Amniotic stem cell (primary cell): ENCODE measurements at regions not wholly inside any gene's neighbourhood (a gene's known extent, or its start where the extent isn't known, plus 50 kb on each side); places are given as distances from the start of the nearest gene placed in this dataset.
"Not testable (repeated sequence)": the region's sequence is repeated elsewhere in the genome, so short reads cannot be mapped to it uniquely, and the experiment has no call there.

Source experiments
- DNase-seq: peaks from one replicate; lab custom pipeline; 2025; lab: John Stamatoyannopoulos, UW

DNA sequence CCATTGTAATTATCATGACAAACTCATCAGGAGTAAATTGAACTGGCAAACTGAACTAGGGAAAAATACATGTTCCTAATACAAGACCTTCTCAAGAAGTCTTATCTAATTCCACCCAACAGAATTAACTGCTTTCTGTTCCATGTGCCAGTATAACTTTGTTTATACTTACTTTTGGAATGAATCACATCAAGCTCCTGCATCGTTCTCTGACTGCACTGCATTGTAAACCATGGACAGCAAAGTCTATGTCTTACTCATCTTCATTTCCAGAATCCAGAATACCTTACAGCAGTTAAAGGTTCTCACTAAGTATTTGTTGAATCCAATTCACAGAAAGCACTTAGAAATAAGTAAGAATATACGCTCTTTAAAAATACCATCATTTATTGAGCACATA, 102.8 kb downstream of the PLK2 start:
- no peak for DNase-seq

DNA sequence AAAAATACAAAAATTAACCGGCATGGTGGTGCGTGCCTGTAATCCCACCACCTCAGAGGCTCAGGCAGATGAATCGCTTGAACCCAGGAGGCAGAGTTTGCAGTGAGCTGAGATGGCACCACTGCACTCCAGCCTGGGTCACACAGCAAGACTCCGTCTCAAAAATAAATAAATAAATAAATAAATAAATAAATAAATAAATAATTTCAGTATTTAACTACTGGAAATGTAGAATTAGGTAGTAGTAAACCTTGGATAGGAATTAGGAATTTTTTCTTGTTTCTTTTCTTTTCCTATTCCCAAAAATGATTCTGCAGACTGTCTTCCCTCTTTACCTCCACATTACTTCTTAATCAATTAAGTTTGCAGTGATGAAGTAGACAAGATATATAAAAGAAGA, 103.2 kb downstream of the PLK2 start:
- no peak for DNase-seq

DNA sequence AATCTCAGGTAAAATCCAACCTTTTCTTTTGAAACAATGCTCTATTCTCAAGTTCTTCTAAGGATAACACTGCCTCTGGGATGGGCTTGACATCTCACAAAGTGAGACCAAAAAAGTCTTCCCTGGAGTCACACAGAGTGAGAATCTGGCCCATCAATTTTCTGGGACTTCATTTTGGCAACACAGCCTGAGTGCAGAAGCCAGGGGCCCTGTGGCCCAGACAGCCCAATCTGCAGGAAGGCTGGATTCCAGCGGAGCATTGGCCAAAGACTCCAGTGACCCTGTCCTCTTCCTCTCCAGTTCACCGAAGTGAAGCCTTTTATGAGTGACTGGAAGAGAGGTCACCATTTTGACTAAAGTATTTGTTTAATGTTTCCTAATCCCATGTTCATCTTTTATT, 105.1 kb downstream of the PLK2 start:
- DNase-seq = no peak

DNA sequence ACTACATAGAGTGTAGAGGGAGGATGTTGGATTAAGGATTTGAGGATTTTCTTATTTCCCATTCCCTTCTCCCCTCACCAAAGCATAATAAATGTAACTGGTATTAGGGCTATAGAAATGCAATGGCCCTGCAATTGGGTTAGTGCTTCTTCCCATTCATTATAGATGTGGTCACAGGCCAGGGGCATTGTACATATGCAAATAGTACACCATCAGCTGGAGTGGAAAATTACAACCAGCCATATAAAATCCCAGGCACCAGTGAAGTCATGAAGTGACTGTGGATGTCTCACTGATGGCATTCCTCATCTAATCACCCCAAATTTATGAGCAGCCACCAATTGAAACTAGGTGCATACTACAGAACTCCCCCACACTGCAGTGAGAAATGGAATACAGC, 105.9 kb downstream of the PLK2 start:
- no peak for DNase-seq

DNA sequence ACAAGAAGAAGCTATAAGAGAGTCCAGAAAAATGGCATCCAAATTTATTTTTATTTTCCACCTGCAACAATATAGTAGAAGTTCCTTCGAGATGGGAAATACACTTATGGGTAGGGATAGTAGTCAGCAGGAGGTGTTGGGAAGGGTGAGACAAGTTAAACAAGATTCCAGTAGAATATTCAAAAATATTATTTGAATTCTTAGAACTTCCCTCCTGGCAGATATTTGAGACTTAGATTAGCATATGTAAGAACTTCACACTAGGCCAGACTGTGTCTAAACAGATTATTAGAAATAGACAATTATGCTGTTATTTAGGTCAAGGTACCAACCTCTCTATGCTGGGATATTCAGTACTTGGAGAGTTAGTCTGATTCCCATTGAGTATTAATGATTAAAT, 108.7 kb downstream of the PLK2 start:
- DNase-seq = no peak

DNA sequence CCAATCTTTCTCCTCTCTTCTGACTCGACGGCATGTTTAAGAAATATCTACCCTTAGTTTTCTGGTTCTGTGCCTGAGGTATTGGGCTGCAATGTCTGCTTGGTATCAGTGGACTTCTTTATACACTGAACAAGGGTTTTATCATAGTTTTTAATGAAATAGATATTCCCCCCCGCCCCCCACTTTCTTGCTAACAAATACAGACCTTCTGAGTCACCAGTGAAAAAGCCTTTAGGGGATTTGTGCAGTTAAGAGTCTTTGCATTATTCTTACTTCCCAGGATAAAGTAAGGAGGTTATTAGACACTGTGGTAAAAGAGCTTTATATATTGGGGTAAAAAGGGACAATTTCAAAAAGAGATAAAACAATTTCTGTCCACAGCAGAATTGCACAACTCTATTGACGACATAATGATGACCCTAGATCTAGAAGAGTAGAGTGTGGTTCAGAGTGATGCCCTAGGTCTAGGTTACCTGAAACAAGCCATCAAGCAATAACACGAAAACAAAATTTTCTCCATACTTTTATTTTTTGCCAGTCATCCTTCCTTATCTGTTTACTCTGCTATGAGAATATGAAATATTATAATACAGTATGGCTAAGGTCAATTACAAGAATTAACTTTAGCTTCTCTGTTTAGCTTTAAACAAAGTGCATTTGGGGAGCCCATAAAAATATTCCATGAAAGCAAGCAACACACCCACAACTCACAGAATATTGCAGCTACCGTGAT, 110.7 kb downstream of the PLK2 start:
- DNase-seq = no peak

DNA sequence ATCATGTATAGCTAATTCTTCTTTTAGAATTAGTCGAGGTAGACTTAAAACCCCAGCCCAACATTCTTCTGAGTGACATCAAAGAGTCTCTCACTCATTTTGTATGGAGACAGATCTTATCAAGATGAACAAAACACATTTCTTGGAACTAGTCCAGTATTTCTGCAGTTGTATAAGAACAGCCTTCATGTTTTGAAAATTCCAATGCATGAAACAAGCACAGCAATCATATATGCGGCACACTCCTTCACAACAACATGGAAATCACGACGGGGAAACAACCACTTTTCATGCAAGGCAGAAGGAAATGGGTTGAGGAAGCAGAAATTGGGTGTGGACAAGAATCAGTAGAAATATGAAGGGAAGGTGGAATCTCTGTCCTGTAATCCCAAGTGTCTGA, 113.8 kb downstream of the PLK2 start:
- no peak for DNase-seq

DNA sequence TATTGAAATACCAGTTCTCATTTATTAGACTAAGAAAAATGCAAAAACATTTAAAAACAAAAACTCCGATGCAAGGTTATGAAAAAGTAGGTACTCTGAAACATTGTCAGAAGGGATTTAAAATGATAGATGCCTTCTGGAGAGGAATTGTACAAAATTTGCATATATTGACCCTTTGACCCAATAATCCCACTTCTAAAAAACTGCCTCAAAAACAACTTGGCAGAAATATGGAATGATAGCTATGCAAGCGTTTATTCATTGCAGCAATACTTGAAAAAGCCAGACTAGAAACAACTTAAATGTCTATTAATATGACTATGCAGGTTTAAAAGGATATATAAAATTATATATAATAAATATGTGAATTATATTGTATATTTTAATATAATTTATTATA, 118.4 kb downstream of the PLK2 start:
- DNase-seq = no peak

DNA sequence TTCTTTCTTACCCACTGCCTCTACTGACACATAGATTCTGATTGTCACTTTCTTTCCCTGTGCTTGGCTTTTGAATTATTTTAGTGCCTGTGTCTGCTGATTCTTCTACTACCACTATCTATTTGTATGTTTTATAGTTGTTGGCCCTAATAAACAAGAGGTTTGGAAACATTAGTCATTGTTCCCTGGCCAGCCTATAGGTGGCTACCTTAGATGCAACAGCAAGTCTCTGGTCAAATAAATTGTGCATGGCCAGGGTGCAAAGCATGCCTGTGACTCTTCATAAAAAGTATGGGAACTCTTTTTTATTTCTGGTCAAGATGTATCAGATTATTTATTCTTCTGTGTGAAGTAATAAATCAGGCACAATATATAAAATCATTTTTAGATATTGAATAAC, 124.4 kb downstream of the PLK2 start:
- no peak for DNase-seq

DNA sequence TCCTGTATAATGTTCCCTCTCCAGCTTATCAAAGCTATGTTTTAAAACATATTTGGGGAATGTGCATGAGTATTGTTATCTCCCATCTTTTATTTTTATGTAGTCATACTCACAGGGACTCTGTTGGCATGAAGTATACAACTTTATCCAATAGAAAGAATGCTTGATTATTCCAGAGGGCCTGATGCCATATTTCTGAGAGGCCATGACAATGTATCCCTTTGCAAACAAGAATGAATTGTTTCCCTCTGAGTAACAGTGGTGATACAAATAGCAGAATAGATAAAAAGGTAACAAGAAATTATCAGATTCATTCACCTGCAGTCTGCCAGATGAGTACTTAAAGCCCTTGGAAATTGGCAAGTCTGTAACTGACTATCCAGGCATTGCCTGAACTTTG, 125.9 kb downstream of the PLK2 start:
- no peak for DNase-seq

DNA sequence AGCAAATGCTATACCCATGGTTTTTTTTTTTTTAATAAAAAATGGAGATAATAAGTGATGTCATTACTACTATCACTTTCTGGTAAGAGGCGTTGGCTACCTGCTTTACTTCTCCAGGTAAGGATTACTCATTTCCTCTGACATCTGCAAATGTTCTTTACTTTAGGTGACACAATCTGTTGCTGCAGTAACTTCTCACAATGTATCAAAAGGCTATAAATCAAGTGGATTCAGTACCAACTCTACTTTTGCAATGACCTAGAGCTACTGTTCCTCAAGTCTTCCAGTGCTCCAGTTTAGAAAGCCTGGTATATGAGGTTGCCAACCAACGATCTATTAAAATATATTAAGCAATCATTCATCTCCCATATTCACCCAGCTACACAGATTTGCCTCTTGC, 129.1 kb downstream of the PLK2 start:
- no peak for DNase-seq

DNA sequence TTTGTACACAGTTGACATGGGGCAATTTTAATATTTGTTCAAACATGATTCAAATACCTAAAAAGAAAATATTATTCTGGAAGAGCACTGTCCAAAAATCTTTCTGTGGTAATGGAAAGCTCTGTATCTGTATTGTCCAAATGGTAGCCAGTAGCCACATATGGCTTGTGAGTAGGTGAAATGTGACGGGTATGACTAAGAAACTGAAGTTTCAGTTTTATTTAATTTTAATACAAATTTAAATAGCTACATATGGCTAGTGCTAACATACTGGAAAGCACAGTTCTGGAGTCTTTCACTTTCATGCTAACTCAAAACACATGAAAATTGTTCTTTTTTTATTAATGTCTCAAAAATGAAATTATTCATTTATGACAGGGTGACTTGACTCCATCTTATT, 132.6 kb downstream of the PLK2 start:
- DNase-seq = no peak

DNA sequence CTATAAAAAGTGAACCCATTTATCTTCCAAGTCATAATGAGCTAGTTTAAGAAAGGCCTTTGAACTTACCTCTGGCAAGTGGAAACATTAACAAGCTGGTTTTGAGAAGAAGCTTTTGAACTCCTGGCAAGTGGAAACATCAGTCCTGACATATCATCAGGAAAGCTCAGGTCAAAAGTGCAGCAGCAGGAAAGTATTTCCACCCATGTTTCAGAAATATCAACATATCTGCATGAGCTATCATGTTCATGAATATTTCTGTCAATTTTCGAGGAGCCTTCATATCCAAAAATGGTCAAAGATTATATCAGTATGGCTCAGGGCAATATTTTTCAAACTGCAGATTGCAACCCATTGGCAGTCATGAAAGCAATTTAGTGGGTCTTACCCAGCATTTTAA, 133.9 kb downstream of the PLK2 start:
- no peak for DNase-seq

DNA sequence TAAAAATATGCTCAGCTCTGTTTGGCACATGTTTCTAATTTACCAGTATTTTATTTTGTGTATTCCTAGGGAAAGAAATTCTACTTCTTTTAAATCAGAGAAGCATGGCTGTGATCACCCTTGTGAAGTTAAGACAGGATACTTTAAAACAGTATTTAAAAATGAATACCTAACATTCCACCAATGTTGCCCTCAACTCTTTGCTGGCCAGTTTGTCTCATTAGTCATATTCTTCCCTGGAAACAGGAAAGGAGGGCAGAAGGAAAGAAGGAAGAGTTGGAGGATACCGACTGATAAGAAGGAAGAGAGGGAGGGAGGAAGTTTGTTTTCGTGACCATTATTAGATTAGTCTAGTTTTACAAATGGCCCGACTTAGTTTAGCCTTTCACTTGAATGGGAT, 137.4 kb downstream of the PLK2 start:
- DNase-seq = peak; percentile 19

DNA sequence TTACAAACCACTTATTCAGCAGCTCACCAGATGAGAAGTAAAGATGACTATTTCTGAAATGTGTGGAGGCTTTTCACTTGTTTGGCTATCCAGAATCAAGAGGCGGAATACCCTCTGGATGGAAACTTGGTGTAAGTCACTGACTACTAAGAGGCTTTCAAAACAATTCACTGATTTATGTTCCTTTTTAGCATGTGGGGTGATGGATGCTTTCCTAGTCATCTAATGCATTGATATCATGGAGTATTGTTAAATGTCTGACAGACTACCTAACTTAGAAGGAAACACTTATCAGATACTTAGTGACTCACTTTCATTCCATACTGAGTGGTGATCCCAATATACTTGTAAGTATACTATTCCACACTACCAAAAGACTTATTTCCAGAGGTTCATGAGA, 141.4 kb downstream of the PLK2 start:
- DNase-seq = no peak

DNA sequence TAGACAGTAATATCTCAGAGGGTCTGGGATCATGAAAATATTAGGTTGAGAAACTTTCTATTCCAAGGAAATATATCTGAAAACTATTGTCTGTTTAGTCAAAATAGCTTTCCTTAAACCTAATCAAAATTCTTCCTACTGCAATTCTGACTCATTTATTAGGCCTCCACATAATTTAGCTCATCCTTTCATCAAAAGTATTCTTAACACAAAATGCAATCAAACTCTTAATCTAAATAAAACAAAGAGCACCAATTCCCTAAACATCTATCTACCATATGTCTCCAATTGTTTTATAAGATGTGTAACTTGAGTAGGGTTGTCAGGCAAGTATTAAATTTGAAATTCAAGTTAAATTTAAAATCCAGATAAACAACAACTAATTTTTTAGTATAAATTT, 142.1 kb downstream of the PLK2 start:
- DNase-seq = no peak

DNA sequence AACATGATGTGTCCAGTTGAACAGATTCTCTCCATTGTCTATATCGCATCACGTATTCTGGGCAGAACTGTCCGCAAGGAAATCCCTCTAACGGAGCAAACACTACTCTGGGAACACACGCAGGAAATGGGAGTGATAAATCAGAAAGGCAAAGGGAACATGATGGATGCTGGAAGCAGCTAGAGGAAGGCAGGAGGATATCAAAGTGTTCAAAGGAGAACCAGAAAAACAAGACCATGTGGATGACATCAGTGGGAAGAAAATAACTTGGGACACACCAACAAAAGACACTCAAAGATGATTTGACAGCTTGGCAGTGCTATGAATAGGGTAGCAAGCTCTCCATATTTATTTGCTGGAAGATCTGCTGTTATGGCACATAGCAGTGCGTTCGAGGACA, 142.9 kb downstream of the PLK2 start:
- DNase-seq = no peak

DNA sequence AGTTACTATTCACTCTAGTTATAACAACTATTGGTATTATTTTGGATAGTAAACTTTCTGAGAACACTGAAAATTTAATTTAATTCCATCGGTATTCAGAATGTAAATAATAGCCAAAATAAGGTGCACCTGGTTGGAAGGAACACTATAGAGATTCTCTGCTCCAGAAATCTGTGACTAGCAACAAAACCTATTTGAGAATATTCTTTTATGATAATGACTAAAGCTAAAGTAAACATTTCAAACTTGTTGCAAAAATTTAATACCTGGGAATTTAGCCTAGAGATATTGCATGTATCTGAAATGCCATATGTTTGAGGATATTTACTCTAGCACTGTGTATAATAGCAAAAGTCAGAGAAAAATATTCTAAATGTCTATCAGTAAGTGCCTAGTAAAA, 144.1 kb downstream of the PLK2 start:
- DNase-seq = no peak

DNA sequence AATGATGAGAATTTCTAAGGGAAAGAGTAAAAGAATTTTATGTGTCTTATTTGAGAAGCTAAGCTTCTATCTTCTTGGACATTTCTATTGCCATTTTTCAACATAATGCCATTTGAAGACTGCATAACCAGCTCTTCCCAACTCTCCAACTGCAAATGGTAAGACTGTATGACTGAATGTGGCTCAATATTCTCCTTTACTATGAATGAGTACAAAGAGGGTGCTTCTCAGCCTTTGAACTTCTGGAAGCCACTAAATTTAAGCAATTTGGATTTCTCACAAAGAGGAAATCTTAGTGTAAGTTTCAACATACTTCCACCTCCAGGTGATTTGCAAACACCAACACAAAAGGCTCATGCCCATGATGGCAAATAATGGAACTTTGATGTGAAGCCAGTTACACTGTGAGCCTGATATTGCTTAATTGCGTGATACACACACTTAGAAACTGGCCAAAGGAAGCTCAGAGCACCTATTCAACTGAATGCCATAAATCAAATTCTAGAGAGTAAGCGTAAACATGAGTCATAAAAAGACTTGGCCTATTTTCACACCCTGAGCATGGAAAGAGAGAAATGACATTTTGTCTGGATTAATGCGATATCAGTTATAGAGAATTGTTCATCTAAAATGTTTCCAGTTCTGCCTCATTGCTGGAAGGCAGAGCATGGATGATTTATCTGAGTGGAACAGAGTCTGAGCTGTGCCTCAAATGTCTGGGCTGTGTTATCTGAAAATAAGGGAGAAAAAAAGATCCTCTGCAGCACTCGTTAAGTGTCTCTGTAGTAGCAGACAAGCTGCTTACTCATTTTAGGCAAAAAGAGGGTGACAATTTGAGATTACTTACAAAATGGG, 145.3 kb downstream of the PLK2 start:
- DNase-seq = no peak

DNA sequence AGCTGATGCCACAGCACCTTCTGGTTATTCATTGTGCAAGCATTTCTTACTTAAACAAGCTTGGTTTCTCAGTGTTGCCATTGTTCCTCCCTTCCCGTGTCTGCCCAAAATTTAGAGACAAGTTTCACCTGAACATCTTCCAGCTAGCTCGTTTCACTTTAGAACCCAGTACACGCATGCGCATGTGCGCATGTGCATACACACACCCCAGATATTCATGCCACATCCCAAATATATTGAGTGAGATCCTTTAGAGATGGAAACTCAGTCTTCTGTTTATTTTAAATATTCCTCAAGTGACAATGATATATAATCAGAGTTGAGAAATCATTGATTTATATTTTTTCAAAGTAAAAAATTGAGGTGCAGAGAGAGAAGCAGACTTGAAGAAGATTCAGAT, 147.6 kb downstream of the PLK2 start:
- no peak for DNase-seq

DNA sequence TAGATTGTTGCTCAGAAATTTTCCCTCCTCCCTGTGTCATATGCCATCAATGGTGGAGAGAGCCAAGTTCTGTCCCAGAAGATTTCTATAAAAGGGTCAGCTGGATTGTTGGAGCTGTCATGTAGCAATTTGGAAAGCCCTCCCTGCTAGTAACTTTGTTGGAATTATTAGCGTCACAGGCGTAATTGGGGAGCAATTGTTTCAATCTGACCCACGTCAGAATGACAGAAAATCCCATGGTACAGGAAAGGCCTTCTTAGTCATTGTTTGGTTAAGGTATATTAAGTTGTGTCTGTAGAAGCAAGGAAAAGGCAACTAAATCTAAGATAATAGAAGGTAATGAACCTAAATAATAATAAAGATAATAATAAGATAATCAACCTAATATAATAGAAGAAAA, 148.4 kb downstream of the PLK2 start:
- DNase-seq = no peak

DNA sequence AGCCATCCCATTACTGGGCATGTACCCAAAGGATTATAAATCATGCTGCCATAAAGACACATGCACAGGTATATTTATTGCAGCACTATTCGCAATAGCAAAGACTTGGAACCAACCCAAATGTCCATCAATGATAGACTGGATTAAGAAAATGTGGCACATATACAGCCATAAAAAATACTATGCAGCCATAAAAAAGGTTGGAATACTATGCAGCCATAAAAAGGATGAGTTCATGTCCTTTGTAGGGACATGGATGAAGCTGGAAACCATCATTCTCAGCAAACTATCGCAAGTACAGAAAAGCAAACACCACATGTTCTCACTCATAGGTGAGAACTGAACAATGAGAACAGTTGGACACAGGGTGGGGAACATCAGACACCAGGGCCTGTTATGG, 151.5 kb downstream of the PLK2 start:
- DNase-seq = not testable (repeated sequence)

DNA sequence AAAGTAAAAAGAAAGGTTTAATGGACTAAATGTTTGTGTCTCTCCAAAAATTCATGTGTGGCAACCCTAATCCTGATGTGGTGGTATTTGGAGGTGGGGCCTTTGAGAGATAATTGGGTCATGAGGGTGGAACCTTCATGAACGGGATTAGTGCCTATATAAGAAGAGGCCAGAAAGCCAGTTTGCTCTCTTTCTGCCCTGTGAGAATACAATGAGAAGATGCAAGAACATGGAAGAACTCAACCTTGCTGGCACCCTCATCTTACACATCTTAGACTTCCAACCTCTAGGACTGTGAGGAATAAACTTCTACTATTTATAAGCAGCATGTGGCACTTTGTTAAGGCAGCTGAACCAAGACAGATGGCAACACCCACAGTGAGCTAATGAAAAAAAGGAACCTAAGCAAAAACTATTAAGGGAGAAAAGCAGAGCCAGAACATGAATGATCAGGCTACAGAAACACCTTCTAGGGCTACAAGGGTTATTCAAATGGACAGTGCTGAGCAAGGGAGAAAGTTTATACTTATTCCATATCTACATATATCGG, 159.5 kb downstream of the PLK2 start:
- no peak for DNase-seq
